H1 (cell line): ENCODE measurements at regions not wholly inside any gene's neighbourhood (a gene's known extent, or its start where the extent isn't known, plus 50 kb on each side); places are given as distances from the start of the nearest gene placed in this dataset.

Experiments used
- EP300 ChIP-seq, 2 experiments: IDR thresholded peaks; 1 replicate in 1 of 2; 2 replicates in 1 of 2; pipeline ENCODE4 v1.6.1; 2011 to 2012; ENCODE audit warnings: low read depth in 2 of 2, low read length in 2 of 2, mild to moderate bottlenecking in 2 of 2, borderline replicate concordance in 1 of 2, inconsistent platforms in 1 of 2, moderate library complexity in 1 of 2
- MAFK ChIP-seq: IDR thresholded peaks from 2 replicates; pipeline ENCODE4 v1.6.1; 2012; ENCODE audit warnings: low read depth, mild to moderate bottlenecking, improper control_type of control experiment, low read length
- PHF8 ChIP-seq: fragments of 200-600 bp; sonication (generic); conservative IDR thresholded peaks from 2 replicates; pipeline ENCODE4 v1.7.1; 2012; ENCODE audit warnings: low read depth, mild to moderate bottlenecking, inconsistent platforms, low read length, moderate library complexity
- POLR2A ChIP-seq, 2 experiments: IDR thresholded peaks; 1 replicate in 1 of 2; 2 replicates in 1 of 2; pipeline ENCODE4 v1.6.1; 2011; ENCODE audit warnings: low read depth in 2 of 2, low read length in 2 of 2, mild to moderate bottlenecking in 2 of 2; ENCODE audit errors: control extremely low read depth in 1 of 2
- POU5F1 ChIP-seq: IDR thresholded peaks from 2 replicates; pipeline ENCODE4 v1.6.1; 2011; ENCODE audit warnings: low read depth, mild to moderate bottlenecking, low read length, moderate library complexity
- SAP30 ChIP-seq: fragments of 300-600 bp; sonication (generic); IDR thresholded peaks from 2 replicates; pipeline ENCODE4 v1.7.1; 2012; ENCODE audit warnings: low read length, moderate library complexity, mild to moderate bottlenecking, inconsistent platforms; ENCODE audit not compliant: insufficient read depth, insufficient replicate concordance
- TEAD4 ChIP-seq: IDR thresholded peaks from 2 replicates; pipeline ENCODE4 v1.6.1; 2012; ENCODE audit warnings: low read depth, low read length, inconsistent platforms, mixed read lengths
- YY1 ChIP-seq: IDR thresholded peaks from 2 replicates; pipeline ENCODE4 v1.6.1; 2011; ENCODE audit warnings: low read depth, mild to moderate bottlenecking, low read length
- TF ChIP-seq, protein P1 (sequence below): IDR thresholded peaks from 2 replicates; pipeline ENCODE4 v1.6.1; 2012; ENCODE audit warnings: low read length, inconsistent platforms

DNA sequence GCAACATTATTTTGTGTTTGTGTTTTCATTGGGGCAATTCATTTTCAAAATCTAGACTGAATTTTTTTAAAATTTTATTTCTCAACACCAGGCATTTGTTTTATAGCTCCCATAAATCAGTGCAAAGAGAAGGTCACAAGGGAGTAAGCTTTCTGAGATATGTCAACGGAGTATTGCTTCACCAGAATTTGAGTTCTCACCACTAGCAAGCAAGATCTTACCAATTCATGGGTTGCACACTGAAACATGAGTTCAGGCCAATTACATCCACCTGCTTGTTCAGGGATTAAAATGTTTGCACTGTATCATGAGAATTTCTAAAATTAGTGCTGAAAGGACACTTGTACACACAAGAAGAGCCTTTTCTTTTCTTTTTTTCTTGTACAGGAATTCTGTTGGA is 121.9 kb downstream of the CAND1 start (continued):
- TF ChIP-seq, protein P1, sequence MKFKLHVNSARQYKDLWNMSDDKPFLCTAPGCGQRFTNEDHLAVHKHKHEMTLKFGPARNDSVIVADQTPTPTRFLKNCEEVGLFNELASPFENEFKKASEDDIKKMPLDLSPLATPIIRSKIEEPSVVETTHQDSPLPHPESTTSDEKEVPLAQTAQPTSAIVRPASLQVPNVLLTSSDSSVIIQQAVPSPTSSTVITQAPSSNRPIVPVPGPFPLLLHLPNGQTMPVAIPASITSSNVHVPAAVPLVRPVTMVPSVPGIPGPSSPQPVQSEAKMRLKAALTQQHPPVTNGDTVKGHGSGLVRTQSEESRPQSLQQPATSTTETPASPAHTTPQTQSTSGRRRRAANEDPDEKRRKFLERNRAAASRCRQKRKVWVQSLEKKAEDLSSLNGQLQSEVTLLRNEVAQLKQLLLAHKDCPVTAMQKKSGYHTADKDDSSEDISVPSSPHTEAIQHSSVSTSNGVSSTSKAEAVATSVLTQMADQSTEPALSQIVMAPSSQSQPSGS: no peak
- no peak for TF ChIP-seq POLR2A (IDR thresholded peaks at IDR 0.05; ENCODE audit: control extremely low read depth in 1 of 2, low read depth in 2 of 2, low read length in 2 of 2)
- TF ChIP-seq MAFK: no peak
- TF ChIP-seq POU5F1: no peak
- TF ChIP-seq EP300 (IDR thresholded peaks at IDR 0.05; ENCODE audit: borderline replicate concordance in 1 of 2, low read depth in 2 of 2, low read length in 2 of 2): no peak
- TF ChIP-seq SAP30: no peak
- no peak for TF ChIP-seq TEAD4
- no peak for TF ChIP-seq YY1
- no peak for TF ChIP-seq PHF8
